GM13977 (cell line): ENCODE measurements at regions not wholly inside any gene's neighbourhood (a gene's known extent, or its start where the extent isn't known, plus 50 kb on each side); places are given as distances from the start of the nearest gene placed in this dataset.
"Not testable (repeated sequence)": the region's sequence is repeated elsewhere in the genome, so short reads cannot be mapped to it uniquely, and the experiment has no call there.

Experiments used
- DNase-seq: peaks from one replicate; pipeline ENCODE4 v3.0.0; 2012; ENCODE audit warnings: low spot score
- CTCF ChIP-seq: IDR thresholded peaks from 2 replicates; pipeline ENCODE4 v1.5.1; 2012; ENCODE audit warnings: mild to moderate bottlenecking, control low read depth; ENCODE audit not compliant: insufficient read depth; ENCODE audit errors: extremely low read depth, missing control alignments
- in situ Hi-C: fragments of 300-500 bp; cut with MboI; formaldehyde crosslinking; loops from one replicate; pipeline ENCODE4 v1.12.0; 2022; ENCODE audit warnings: low sequenced_read_pairs, low pct_unique_long_range_greater_than_20kb, mixed read lengths, inconsistent platforms; ENCODE audit not compliant: unreplicated experiment

GRCh38 chr2:2455151-2455550 is 124.1 kb upstream of the MYT1L start:
- in situ Hi-C loops = no loop called here
- no peak for TF ChIP-seq CTCF
- no peak for DNase-seq

- in situ Hi-C loops = no loop called here
- no peak for TF ChIP-seq CTCF
- DNase-seq = no peak
Measured at GRCh38 chr2:2452961-2453360, 121.9 kb upstream of the MYT1L start.

- DNase-seq, in situ Hi-C loops: not testable (repeated sequence)
Measured at GRCh38 chr2:2451275-2451674, 120.2 kb upstream of the MYT1L start.

- TF ChIP-seq CTCF = no peak
- no peak for DNase-seq
- in situ Hi-C loops = no loop called here
Measured at GRCh38 chr2:2448178-2448577, 117.1 kb upstream of the MYT1L start.

GRCh38 chr2:2422621-2423020 is 91.5 kb upstream of the MYT1L start:
- in situ Hi-C loops = no loop called here
- TF ChIP-seq CTCF = no peak
- DNase-seq = no peak

GRCh38 chr2:2413525-2413924 is 82.5 kb upstream of the MYT1L start:
- no peak for TF ChIP-seq CTCF
- in situ Hi-C loops = no loop called here
- DNase-seq = no peak

- no peak for DNase-seq
- in situ Hi-C loops = no loop called here
- no peak for TF ChIP-seq CTCF
Measured at GRCh38 chr2:2410987-2411386, 79.9 kb upstream of the MYT1L start.
